SKM-1 (cell line): ENCODE measurements at regions not wholly inside any gene's neighbourhood (a gene's known extent, or its start where the extent isn't known, plus 50 kb on each side); places are given as distances from the start of the nearest gene placed in this dataset.
"Not testable (repeated sequence)": the region's sequence is repeated elsewhere in the genome, so short reads cannot be mapped to it uniquely, and the experiment has no call there.

ENCODE experiments used
- DNase-seq: peaks from one replicate; lab custom pipeline; 2025; ENCODE audit not compliant: unreplicated experiment; lab: John Stamatoyannopoulos, UW

DNA sequence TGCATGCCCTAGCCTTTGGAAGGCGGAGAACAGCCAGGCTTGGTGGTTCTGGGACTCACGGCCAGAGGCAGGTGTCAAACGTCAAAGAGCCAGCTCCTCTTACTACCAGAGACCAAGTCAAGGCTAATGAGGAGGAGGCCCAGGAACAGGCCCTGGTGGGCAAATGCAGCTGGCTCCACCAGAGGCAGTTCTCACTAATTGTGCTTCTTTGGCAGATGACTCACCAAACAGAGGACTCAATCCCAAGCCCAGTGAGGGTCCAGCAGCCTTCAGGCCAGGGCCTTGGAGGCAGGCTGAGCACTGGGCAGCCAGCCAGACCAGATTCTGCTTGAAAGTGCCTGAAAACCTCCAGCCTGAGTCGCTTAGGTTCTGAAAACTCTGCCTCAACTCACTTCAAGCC is 336.5 kb upstream of the CDH5 start:
- DNase-seq = no peak

DNA sequence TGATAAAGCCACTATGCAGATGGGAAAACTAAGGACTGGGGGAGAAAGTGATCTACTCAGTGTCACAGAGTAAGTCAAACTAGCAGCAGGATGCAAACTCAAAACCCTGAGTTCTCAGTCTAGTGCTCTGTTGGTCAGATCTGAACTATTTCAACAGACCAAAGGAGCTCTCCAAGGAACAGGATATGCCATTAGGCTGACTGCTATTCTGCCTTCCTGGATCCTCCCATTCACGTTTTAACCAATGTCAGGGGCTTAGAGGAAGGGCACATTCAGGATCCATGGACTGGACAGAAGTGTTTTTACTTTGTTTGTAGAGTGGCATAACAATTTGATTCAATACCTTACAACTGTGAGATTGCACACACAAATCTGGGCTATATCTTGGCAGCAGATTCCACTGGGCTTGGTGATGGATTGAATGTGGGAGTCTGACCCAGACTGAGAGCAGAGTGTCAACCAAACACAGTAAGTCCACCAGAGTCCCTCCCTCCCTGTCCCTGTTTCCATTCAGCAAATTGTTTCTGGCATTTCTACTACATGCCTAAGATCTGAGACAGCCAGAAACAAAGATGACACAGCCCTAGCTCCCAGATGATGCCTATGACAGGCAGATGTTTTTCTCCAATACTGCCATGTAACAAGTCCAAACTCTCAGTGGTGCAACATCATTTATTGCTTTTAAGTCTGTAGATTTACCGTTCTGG is 337.8 kb upstream of the CDH5 start:
- DNase-seq = no peak

DNA sequence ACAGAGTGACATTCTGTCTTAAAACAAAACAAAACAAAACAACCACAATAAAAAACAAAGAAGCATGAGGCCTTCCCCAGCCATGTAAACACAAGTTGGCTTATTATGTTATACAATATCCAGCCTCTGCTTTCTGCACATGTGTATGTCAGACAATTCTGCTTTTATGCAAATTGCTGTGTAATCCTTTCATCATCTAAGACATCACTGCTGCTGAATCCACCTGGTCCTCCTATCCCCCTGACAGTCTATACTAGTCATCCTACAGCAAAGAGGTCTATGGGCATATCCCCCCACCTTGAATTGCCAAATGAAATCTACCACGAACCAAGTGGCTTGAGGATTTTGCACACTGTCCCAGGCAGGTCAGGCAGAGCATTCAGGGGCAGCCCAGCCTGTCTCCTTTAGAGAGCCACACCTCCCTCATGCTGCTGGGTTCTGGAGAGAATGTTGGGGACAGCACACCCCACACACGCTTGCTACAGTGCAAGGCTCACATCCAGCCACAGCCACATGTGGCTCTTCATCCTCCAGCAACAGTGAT is 339.6 kb upstream of the CDH5 start:
- DNase-seq = no peak

DNA sequence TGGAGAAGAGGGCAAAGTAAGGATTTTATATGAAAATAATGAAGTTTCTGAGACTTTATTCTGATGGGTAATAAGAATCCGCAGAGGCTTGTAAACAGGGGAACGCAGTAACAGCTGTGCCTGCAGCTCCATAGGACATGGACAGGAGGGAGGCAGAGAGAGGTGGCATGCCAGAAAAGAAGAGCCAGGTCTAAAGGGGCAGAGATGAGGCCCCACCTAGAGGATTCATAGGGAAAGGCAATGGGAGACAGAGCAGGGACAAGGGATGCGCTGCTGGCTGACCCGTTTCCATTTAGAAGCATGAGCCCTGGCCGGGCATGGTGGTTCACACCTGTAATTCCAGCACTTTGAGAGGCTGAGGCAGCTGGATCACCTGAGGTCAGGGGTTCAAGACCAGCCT is 340.3 kb upstream of the CDH5 start:
- no peak for DNase-seq

DNA sequence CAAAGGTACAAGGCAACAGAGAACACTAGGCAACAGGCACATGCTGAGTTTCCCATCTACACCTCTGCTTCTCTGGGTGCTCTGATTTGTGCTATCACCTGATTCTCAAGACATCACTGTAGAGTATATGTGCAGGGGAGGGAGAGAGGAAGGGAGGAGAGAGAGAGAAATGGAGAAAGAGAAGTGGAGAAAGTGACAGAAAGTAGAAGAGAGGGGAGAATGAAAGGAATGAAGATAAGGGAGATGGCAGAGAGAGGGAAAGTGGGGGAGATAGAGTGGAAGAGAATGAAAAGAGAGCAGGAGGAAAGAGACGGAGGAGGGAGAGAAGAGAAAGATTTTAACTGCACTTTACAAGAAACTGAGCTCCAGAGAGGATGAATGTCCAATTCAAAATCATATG is 340.7 kb upstream of the CDH5 start:
- no peak for DNase-seq

DNA sequence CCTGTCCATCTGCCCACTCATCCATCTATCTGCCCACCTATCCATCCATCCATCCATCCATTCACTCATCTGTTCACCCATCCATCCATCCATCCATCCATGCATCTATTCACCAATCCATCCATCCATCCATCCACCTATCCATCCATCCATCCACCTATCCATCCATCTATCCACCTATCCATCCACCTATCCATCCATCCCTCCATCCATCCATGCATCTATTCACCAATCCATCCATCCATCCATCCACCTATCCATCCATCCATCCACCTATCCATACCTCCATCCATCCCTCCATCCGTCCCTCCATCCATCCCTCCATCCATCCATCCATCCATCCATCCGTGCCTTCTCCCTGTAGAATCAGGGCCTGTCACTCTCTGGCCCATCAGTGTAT is 341.9 kb upstream of the CDH5 start:
- DNase-seq = not testable (repeated sequence)

DNA sequence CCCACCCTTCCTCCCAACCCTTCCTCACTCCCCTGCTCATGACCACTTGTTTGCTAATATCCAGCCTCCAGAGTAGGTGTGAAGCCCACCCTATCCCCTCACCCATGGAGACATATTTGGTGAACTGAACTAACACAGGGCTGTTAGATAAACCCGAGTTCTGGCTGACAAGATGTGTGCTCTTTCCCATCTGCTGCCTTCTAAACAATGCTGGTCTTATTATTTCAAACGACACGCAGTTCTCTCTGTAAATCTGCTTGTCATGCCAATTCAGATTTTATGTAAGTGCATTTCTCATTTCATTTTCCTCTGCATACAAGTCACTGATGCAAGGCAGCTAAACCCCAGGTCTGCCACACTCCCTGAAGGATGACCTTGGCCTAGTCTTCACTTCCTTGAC is 343.0 kb upstream of the CDH5 start:
- DNase-seq = no peak

DNA sequence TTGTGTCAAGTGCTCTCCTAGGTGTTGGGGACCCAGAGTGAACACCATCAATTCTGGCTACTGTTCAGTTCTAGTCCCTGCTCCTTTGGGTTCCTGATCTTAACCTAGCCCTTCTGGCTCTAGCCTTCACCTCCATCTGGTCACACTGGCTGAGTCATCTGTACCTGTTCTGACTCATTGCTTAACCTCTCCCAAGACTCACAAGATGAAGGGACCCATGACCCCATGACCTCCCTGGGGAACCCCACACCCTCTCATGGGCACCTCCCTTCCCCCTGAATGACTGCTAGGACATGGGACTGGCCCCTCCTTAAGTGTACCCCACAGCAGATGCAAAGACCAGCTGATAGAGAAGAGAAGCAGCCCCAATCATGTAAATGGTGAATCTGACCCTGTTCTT is 345.8 kb upstream of the CDH5 start:
- DNase-seq = no peak

DNA sequence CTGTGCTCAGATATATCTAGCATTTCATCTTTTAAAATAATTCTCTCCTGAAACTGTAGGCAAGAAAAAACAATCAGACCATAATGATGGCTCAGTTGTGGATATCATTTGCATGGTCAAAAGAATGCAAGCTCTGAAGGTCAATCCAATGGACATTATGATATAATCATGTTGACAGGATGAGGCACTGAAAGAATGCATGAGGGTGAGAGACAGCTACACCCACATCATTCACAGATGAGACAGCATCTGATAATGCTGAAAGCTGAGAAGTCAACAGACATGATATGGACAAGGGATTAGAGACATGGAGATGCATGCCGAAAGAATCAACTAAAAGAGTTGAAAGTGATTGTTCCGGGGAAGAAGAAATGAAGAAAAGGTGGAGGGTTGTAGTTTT is 346.4 kb upstream of the CDH5 start:
- DNase-seq = no peak

DNA sequence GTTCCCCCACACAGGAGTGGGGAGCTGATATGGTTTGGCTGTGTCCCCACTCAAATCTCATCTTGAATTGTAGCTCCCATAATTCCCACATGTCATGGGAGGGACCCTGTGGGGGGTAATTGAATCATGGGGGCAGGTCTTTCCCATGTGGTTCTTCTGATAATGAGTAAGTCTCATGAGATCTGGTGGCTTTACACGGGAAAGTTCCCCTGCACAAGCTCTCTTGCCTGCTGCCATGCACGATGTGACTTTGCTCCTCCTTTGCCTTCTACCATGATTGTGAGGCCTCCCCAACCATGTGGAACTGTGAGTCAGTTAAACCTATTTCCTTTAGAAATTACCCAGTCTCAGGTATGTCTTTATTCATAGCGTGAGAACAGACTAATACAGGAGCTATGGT is 347.0 kb upstream of the CDH5 start:
- DNase-seq = not testable (repeated sequence)

DNA sequence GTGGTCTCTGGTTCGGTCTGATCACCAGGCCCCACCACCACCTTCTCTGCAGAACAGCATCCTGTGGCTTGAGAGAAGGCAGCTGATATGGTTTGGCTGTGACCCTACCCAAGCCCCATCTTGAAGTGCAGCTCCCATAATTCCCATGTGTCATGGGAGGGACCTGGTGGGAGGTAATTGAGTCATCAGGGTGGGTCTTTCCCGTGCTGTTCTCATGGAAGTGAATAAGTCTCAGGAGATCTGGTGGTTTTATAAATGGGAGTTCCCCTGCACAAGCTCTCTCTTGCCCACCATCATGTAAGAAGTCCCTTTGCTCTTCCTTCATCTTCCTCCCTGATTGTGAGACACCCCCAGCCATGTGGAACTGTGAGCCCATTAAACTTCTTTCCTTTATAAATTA is 352.3 kb upstream of the CDH5 start:
- DNase-seq = no peak

DNA sequence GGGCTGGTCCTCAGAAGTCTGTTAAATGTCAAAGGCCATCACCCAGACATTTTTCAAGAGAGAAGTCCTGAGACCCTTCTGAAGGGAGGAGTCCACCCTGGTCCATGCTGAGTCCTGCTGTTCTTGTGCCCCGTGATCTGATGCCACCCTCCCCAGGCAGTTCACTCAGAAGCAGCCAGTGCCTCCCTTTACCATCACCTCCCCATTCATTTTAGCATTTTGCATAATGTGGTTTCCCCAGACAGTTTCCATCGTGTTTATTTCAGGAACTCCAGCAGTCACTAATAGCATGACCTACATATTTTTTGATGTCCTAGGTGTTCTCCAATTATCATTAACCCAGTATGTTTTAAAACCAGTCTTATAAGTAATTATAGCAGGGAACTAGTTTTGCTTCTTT is 353.0 kb upstream of the CDH5 start:
- no peak for DNase-seq

DNA sequence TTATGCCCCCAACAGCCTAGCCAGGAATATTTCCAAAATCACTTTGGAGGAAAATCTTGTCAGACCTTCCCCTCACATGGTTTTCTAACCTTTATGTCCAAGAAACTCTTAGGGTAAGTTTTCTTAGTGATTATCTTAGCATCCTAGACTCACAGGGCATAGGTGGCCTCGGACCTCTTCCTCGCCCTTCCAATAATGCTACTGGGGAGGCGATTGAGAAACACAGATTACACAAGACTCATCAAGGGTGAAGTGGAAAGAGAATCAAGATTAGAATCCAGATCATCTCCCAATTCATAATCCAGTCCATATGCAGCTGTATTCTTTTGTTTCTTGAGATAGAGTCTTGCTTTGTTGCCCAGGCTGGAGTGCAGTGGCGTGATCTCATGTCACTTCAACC is 358.4 kb upstream of the CDH5 start:
- no peak for DNase-seq

DNA sequence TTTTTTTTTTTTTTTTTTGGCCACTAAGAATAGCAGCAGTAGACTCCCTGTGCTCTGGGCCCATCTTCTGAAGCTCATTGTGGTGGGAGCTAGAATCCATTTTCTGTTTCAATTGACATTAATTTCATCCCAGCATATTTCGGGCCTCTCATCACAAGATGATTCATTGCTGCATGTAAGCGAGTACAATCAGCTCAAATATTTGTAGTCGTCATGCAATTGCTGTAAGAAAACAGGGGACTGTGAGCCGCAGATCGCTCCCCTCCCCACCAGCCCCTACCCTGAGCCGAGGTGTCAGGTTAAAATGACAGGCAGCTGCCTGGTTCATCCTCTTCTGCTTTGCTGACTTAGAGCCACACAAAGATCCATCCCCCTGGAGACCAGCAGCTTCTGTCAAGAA is 358.8 kb upstream of the CDH5 start:
- DNase-seq = no peak

DNA sequence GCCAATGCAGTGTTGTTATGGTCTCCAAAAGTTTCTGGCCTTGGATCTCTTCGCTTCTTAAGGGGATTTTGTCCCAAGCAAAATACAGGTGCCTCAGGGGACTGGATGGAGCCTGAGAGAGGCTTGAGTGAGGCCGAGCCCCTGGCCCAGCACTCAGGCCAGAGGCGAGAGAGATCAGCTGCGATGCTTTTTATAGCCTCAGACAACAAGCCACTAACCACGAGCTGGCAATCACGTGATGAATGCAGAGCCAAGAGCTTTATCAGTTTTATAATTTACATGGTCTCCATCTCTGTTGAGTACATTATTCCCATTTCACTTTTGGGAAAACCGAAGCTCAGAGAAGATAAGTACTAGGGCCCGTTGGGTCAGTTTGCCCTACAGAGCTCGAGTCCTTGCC is 360.0 kb upstream of the CDH5 start:
- DNase-seq = no peak

DNA sequence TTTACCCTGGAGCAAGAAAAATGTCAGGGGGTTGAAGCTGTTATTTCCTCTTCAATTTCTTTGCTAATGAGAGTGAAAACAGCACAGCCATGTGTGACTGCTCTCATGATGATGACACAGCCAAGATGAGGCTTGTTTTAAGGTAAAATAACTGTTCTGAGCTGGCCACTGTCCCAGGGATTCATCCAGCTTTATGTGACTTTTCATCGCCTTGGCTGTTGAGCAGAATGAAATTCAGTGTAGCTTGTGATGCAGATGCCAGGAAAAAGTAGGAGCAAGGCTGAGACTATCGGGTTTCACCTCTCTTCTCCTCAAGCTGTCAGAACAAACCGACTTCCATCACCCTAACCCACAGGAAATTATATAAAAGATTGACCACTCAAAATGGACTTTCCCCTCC is 361.8 kb upstream of the CDH5 start:
- no peak for DNase-seq

DNA sequence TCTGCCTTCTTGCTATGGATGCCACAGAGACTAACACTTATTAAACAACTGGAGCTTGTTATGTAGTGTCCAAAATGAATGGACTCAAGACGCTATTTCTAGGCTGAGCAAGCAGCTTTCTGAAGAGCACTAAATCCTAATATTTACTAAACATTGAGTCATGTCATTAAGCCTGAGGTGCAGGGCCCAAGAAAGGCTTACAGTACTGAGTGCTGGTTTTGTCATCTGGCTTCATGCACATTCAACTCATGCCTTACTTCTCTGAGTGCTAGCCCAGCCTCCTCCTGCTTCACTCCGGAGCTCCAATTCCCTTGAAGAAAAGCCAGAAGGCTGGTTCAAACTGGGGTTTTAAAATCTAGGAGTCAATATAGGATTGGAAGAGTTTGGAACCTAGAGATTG is 363.3 kb upstream of the CDH5 start:
- no peak for DNase-seq

DNA sequence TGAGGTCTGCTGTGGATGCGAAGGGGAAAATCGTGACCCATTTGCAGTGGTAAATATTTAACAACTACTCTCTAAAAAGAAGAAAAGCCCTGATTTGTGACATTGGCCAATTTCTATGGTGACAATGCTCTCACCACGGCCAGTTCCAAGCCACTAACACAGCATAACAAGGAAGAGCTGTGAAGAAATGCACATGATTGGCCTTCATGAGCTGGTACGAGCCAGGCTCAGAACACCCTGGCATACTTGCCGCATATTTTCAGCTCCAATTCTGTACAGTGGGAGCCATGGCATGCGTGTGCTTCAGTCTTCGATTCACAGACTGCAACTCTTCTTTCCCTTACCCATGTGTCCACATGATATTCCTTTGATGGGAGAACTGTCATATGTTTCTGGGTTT is 363.9 kb upstream of the CDH5 start:
- DNase-seq = no peak

DNA sequence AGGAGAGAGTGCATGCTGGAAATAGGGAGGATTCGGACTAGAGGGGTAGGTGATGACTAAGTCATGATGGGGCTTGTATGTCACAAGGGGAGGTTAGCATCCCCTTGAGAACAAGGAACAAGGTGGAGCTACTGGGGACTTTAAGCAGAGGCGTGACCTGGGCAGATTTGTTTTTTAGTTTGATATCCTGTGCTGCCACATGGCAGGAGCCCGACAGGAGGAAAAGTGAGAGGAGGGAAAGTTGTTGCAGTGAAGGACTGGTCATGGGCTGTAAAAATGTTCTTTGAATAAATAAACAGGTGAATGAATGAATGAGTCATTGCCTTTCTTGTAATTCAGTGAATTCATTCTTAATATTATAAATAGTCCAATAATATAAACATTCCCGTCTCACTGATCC is 365.1 kb upstream of the CDH5 start:
- no peak for DNase-seq

DNA sequence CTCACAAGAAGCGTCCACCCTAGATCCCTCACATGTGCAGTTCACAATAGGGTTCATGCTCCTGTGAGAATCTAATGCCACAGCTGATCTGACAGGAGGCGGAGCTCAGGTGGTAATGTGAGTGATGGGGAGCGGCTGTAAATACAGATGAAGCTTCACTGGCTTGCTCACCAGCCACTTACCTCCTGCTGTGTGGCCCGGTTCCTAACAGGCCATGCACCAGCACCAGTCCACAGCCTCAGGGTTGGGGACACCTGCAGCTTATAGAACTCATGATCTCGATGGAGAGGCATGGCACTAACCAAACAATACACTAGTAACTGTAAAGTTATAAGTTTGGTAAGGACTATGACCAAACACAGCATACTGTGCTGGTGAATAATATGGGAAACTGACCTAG is 368.0 kb upstream of the CDH5 start:
- DNase-seq = no peak

DNA sequence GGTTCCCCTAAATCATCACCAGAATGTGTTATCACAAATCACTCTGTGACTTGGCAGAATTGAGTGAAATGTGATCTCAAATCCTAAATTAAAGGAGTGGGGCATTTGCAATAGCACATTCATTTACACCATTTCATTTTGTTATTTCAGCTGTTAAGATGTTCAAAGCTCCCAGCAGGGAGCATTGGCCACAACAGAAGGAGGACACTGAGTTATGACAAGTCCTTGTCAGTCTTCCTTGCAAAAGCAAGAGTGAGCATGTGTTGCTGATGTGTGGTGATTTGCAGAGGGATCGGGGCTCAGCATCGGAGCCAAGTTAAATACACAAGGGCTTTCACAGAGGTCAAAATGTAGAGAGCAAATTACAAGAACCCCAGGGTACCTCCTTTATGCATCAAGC is 372.2 kb upstream of the CDH5 start:
- no peak for DNase-seq

DNA sequence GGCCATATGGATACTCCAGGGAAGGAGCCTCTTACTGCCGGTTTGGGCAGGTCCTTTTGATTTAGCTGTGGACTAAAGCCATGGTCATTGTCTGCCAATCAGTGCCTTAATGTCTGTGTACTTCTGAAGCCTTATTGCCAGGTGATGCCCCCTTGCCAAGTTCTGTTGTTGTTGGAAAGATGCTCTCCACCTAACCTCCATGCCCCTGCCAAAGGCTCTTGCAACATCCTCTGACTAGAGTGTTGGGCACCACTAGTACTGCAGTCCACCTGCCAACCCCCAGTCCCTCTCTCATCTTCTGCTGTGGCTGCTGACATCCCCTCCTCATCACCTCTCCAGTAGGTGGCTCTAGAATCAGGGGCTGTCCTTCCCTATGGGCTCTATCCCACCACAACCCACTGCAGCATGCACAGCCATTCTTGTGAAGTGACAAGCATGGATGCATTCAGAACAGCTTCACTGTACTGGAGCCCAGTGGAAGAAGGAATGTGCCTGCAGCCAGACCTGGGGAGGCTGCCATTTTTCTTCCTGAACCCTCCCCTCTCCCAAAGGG is 375.3 kb upstream of the CDH5 start:
- no peak for DNase-seq
